GM20000 (cell line): ENCODE measurements at regions not wholly inside any gene's neighbourhood (a gene's known extent, or its start where the extent isn't known, plus 50 kb on each side); places are given as distances from the start of the nearest gene placed in this dataset.
"Not testable (repeated sequence)": the region's sequence is repeated elsewhere in the genome, so short reads cannot be mapped to it uniquely, and the experiment has no call there.

Experiments
- DNase-seq: peaks from one replicate; pipeline ENCODE4 v3.0.0; 2012; ENCODE audit warnings: low spot score
- CTCF ChIP-seq: IDR thresholded peaks from 2 replicates; pipeline ENCODE4 v1.5.1; 2012; ENCODE audit warnings: mild to moderate bottlenecking, control low read depth; ENCODE audit errors: extremely low read depth, missing control alignments

GRCh38 chr7:41445946-41446345 lies 256.9 kb downstream of the INHBA start:
- no peak for DNase-seq
- no peak for TF ChIP-seq CTCF

- no peak for DNase-seq
- no peak for TF ChIP-seq CTCF
Observed at GRCh38 chr7:41445432-41445831, 257.5 kb downstream of the INHBA start.

GRCh38 chr7:41439515-41439879 lies 263.4 kb downstream of the INHBA start:
- no peak for TF ChIP-seq CTCF

GRCh38 chr7:41438705-41439514 lies 264.0 kb downstream of the INHBA start:
- no peak for DNase-seq
- no peak for TF ChIP-seq CTCF

More at GRCh38 chr7:41439515-41439879, 263.4 kb downstream of the INHBA start:
- DNase-seq, result no peak

GRCh38 chr7:41437257-41438196 lies 265.4 kb downstream of the INHBA start:
- TF ChIP-seq CTCF, result no peak

GRCh38 chr7:41436139-41436538 lies 266.8 kb downstream of the INHBA start:
- no peak for DNase-seq
- no peak for TF ChIP-seq CTCF

More at GRCh38 chr7:41437257-41438196, 265.4 kb downstream of the INHBA start:
- no peak for DNase-seq

- not testable (repeated sequence) for DNase-seq
Observed at GRCh38 chr7:41435020-41435419, 267.9 kb downstream of the INHBA start.
